H1 (cell line): ENCODE measurements at regions not wholly inside any gene's neighbourhood (a gene's known extent, or its start where the extent isn't known, plus 50 kb on each side); places are given as distances from the start of the nearest gene placed in this dataset.

Experiments
- CTCF ChIA-PET: fragments of 300-600 bp; sonication (Branson Sonifier 250); formaldehyde crosslinking; loops from one replicate; lab custom pipeline; 2021; ENCODE audit not compliant: partially characterized antibody; lab: Charles Lee
- POLR2A ChIA-PET: fragments of 300-600 bp; sonication (Branson Sonifier 250); formaldehyde crosslinking; loops from one replicate; lab custom pipeline; 2021; ENCODE audit warnings: inconsistent platforms; ENCODE audit not compliant: partially characterized antibody; lab: Charles Lee
- DNase-seq, 2 experiments: peaks; one replicate each; pipeline versions ENCODE4 v3.0.0 to v3.0.0-alpha.2; 2010 to 2022; ENCODE audit warnings: low spot score in 2 of 2, low read depth in 1 of 2, mixed read lengths in 1 of 2
- FAIRE-seq: peaks from 2 replicates; lab custom pipeline; 2011; peaks lifted over from hg19 to GRCh38; lab: Jason Lieb, UNC
- H2AFZ ChIP-seq: 2 replicates; pipeline ENCODE4 v1.8.1; 2012; ENCODE audit warnings: low read length, inconsistent platforms
- H2AK5ac ChIP-seq: 2 replicates; pipeline ENCODE4 v1.6.1; 2013; ENCODE audit warnings: low read depth, low read length
- H2BK120ac ChIP-seq: replicated peaks from 2 replicates; pipeline ENCODE3; 2013; ENCODE audit warnings: low read depth, low read length, inconsistent platforms
- H2BK12ac ChIP-seq: 2 replicates; pipeline ENCODE4 v1.6.1; 2013; ENCODE audit warnings: low read depth, low read length
- H2BK15ac ChIP-seq: 2 replicates; pipeline ENCODE4 v1.6.1; 2013; ENCODE audit warnings: low read length
- H2BK20ac ChIP-seq: 2 replicates; pipeline ENCODE4 v1.6.1; 2013; ENCODE audit warnings: low read length
- H2BK5ac ChIP-seq: 2 replicates; pipeline ENCODE4 v1.6.1; 2013; ENCODE audit warnings: low read depth, low read length
- H3K14ac ChIP-seq: 2 replicates; pipeline ENCODE4 v1.6.1; 2013; ENCODE audit warnings: inconsistent platforms; ENCODE audit not compliant: insufficient read length
- H3K18ac ChIP-seq: 2 replicates; pipeline ENCODE4 v1.6.1; 2013; ENCODE audit warnings: low read length; ENCODE audit errors: extremely low read depth
- H3K23ac ChIP-seq: 2 replicates; pipeline ENCODE4 v1.6.1; 2013; ENCODE audit warnings: inconsistent platforms; ENCODE audit not compliant: insufficient read length
- H3K23me2 ChIP-seq: 2 replicates; pipeline ENCODE4 v1.6.1; 2013; ENCODE audit warnings: low read depth, low read length
- H3K27ac ChIP-seq: 2 replicates; pipeline ENCODE4 v1.6.1; 2011; ENCODE audit warnings: low read depth, low read length, inconsistent platforms
- H3K27me3 ChIP-seq, 4 experiments: replicated peaks in 1 of 4; 1 replicate in 1 of 4; 2 replicates in 3 of 4; pipeline versions ENCODE4 v1.6.1 to v1.8.1; 2011 to 2013; ENCODE audit warnings: low read length in 3 of 4, mild to moderate bottlenecking in 3 of 4, inconsistent platforms in 2 of 4, mixed read lengths in 2 of 4, moderate library complexity in 1 of 4; ENCODE audit not compliant: control insufficient read depth in 3 of 4, insufficient read depth in 3 of 4; ENCODE audit errors: extremely low read depth in 1 of 4
- H3K36me3 ChIP-seq, 4 experiments: 2 replicates each; pipeline versions ENCODE4 v1.6.1 to v1.8.1; 2011 to 2013; ENCODE audit warnings: mild to moderate bottlenecking in 4 of 4, low read length in 3 of 4, moderate library complexity in 2 of 4, control low read depth in 1 of 4, inconsistent platforms in 1 of 4; ENCODE audit not compliant: insufficient read depth in 4 of 4, control insufficient read depth in 2 of 4
- H3K4ac ChIP-seq: replicated peaks from 2 replicates; pipeline ENCODE3; 2013; ENCODE audit warnings: low read length, low read depth, mixed read lengths, inconsistent platforms; ENCODE audit not compliant: insufficient read length
- H3K4me1 ChIP-seq, 4 experiments: replicated peaks in 1 of 4; 1 replicate in 1 of 4; 2 replicates in 3 of 4; pipeline versions ENCODE4 v1.6.1 to v1.8.1; 2011 to 2013; ENCODE audit warnings: low read length in 3 of 4, inconsistent platforms in 2 of 4, mixed read lengths in 1 of 4; ENCODE audit not compliant: insufficient read depth in 4 of 4, control insufficient read depth in 3 of 4
- H3K4me2 ChIP-seq, 2 experiments: 2 replicates each; pipeline versions ENCODE4 v1.6.1 to v1.8.1; 2011 to 2013; ENCODE audit warnings: low read depth in 2 of 2, low read length in 2 of 2, control low read depth in 1 of 2, inconsistent platforms in 1 of 2, mild to moderate bottlenecking in 1 of 2; ENCODE audit not compliant: insufficient read depth in 1 of 2
- H3K4me3 ChIP-seq, 4 experiments: fragments of 200-600, 300-600 bp in 1 of 4; sonication (generic), shearing (Covaris generic), sonication (Bioruptor Twin) in 1 of 4; 2 replicates each; pipeline versions ENCODE4 v1.5.1 to v1.8.1; 2011 to 2016; ENCODE audit warnings: low read length in 4 of 4, low read depth in 3 of 4, control low read depth in 2 of 4, inconsistent platforms in 2 of 4, mild to moderate bottlenecking in 2 of 4, mixed read lengths in 1 of 4, moderate library complexity in 1 of 4; ENCODE audit not compliant: insufficient read depth in 2 of 4; ENCODE audit errors: extremely low read depth in 1 of 4
- H3K56ac ChIP-seq: replicated peaks from 2 replicates; pipeline ENCODE3; 2013; ENCODE audit warnings: low read depth, mild to moderate bottlenecking, mixed read lengths, low read length, inconsistent platforms; ENCODE audit not compliant: insufficient read length
- H3K79me1 ChIP-seq: 2 replicates; pipeline ENCODE4 v1.6.1; 2013; ENCODE audit warnings: low read depth, low read length, control low read depth
- H3K79me2 ChIP-seq, 2 experiments: 2 replicates each; pipeline versions ENCODE4 v1.6.1 to v1.8.1; 2012 to 2013; ENCODE audit warnings: low read length in 2 of 2, mild to moderate bottlenecking in 2 of 2, inconsistent platforms in 1 of 2; ENCODE audit not compliant: insufficient read depth in 2 of 2, control insufficient read depth in 1 of 2
- H3K9ac ChIP-seq, 4 experiments: replicated peaks in 1 of 4; 1 replicate in 1 of 4; 2 replicates in 3 of 4; pipeline versions ENCODE4 v1.6.1 to v1.8.1; 2011 to 2013; ENCODE audit warnings: low read depth in 3 of 4, low read length in 3 of 4, control low read depth in 2 of 4, mild to moderate bottlenecking in 2 of 4, moderate library complexity in 2 of 4, inconsistent platforms in 1 of 4; ENCODE audit errors: extremely low read depth in 1 of 4
- H3K9me3 ChIP-seq, 2 experiments: 2 replicates each; pipeline versions ENCODE4 v1.6.1 to v1.8.1; 2012 to 2013; ENCODE audit warnings: mild to moderate bottlenecking in 2 of 2, moderate library complexity in 2 of 2, control low read depth in 1 of 2, inconsistent platforms in 1 of 2, low read depth in 1 of 2, low read length in 1 of 2, mixed read lengths in 1 of 2; ENCODE audit not compliant: insufficient read depth in 2 of 2
- H4K20me1 ChIP-seq, 2 experiments: replicated peaks in 1 of 2; 2 replicates each; pipeline versions ENCODE3 to v1.8.1; 2011 to 2013; ENCODE audit warnings: inconsistent platforms in 2 of 2, low read length in 2 of 2, mild to moderate bottlenecking in 1 of 2; ENCODE audit not compliant: insufficient read depth in 2 of 2, control insufficient read depth in 1 of 2
- H4K5ac ChIP-seq: 2 replicates; pipeline ENCODE4 v1.6.1; 2013; ENCODE audit warnings: low read length, low read depth, mixed read lengths, inconsistent platforms; ENCODE audit not compliant: insufficient read length
- H4K8ac ChIP-seq: 2 replicates; pipeline ENCODE4 v1.8.0; 2013; ENCODE audit warnings: mild to moderate bottlenecking, moderate library complexity, low read length, inconsistent platforms; ENCODE audit not compliant: insufficient read depth; ENCODE audit errors: extremely low read depth
- H4K91ac ChIP-seq: replicated peaks from 2 replicates; pipeline ENCODE3; 2013; ENCODE audit warnings: low read length, mixed read lengths, inconsistent platforms; ENCODE audit not compliant: insufficient read length
- BCL11A ChIP-seq, 2 experiments: IDR thresholded peaks; one replicate each; pipeline ENCODE4 v1.6.1; 2011; ENCODE audit warnings: low read depth in 2 of 2, low read length in 2 of 2, mild to moderate bottlenecking in 2 of 2
- BRCA1 ChIP-seq: IDR thresholded peaks from 2 replicates; pipeline ENCODE4 v1.6.1; 2012; ENCODE audit warnings: low read depth, low read length, improper control_type of control experiment
- CHD1 ChIP-seq: IDR thresholded peaks from 2 replicates; pipeline ENCODE4 v1.6.1; 2012; ENCODE audit warnings: low read depth, low read length, improper control_type of control experiment
- GTF2F1 ChIP-seq: IDR thresholded peaks from 2 replicates; pipeline ENCODE4 v1.6.1; 2012; ENCODE audit warnings: low read depth, low read length, improper control_type of control experiment, borderline replicate concordance
- HDAC2 ChIP-seq, 2 experiments: fragments of 300-600 bp in 1 of 2; sonication (generic) in 1 of 2; IDR thresholded peaks; 2 replicates each; pipeline ENCODE4 v1.6.1; 2011 to 2012; ENCODE audit warnings: low read depth in 2 of 2, low read length in 2 of 2, mild to moderate bottlenecking in 2 of 2, moderate library complexity in 2 of 2, borderline replicate concordance in 1 of 2, inconsistent platforms in 1 of 2
- JUN ChIP-seq: IDR thresholded peaks from 2 replicates; pipeline ENCODE4 v1.6.1; 2011; ENCODE audit warnings: low read depth, mild to moderate bottlenecking, improper control_type of control experiment, low read length
- KDM5A ChIP-seq: fragments of 200-600 bp; IDR thresholded peaks from 2 replicates; pipeline ENCODE4 v1.7.1; 2012; ENCODE audit warnings: mild to moderate bottlenecking, low read length, inconsistent platforms, mixed read lengths
- RAD21 ChIP-seq, 2 experiments: IDR thresholded peaks in 1 of 2; conservative IDR thresholded peaks in 1 of 2; 2 replicates each; pipeline ENCODE4 v1.6.1; 2011; ENCODE audit warnings: low read depth in 2 of 2, low read length in 2 of 2, improper control_type of control experiment in 1 of 2, inconsistent platforms in 1 of 2, mild to moderate bottlenecking in 1 of 2, moderate library complexity in 1 of 2
- RBBP5 ChIP-seq: IDR thresholded peaks from 2 replicates; pipeline ENCODE4 v1.7.1; 2012; ENCODE audit warnings: low read depth, mild to moderate bottlenecking, inconsistent platforms, low read length, moderate library complexity, borderline replicate concordance
- RFX5 ChIP-seq: IDR thresholded peaks from 2 replicates; pipeline ENCODE4 v1.6.1; 2011; ENCODE audit warnings: low read depth, low read length, improper control_type of control experiment, borderline replicate concordance
- SIN3A ChIP-seq, 2 experiments: IDR thresholded peaks in 1 of 2; conservative IDR thresholded peaks in 1 of 2; 2 replicates each; pipeline ENCODE4 v1.6.1; 2011 to 2012; ENCODE audit warnings: low read length in 2 of 2, improper control_type of control experiment in 1 of 2, low read depth in 1 of 2, mild to moderate bottlenecking in 1 of 2
- TAF1 ChIP-seq: IDR thresholded peaks from 2 replicates; pipeline ENCODE4 v1.6.1; 2011; ENCODE audit warnings: mild to moderate bottlenecking, low read depth, low read length
- TCF12 ChIP-seq: IDR thresholded peaks from 2 replicates; pipeline ENCODE4 v1.6.1; 2011; ENCODE audit warnings: low read depth, mild to moderate bottlenecking, low read length
- ZNF274 ChIP-seq: IDR thresholded peaks from 2 replicates; pipeline ENCODE4 v1.7.0; 2012; ENCODE audit warnings: low read length, borderline replicate concordance; ENCODE audit errors: extremely low read depth
- WGBS, 2 experiments: shearing (Covaris generic) in 1 of 2; methylation state at CpG; one replicate each; pipeline versions ENCODE4 v1.1.6 to v1.1.7; 2013 to 2015; ENCODE audit warnings: low lambda C conversion rate in 2 of 2, mixed read lengths in 2 of 2, inconsistent platforms in 1 of 2, low coverage in 1 of 2, missing lambda C conversion rate in 1 of 2; ENCODE audit not compliant: insufficient replicate concordance in 2 of 2, insufficient coverage in 1 of 2, insufficient read length in 1 of 2; ENCODE audit errors: extremely low coverage in 1 of 2, missing lambda C conversion rate in 1 of 2; 5-methylcytosine and 5-hydroxymethylcytosine counted together

DNA sequence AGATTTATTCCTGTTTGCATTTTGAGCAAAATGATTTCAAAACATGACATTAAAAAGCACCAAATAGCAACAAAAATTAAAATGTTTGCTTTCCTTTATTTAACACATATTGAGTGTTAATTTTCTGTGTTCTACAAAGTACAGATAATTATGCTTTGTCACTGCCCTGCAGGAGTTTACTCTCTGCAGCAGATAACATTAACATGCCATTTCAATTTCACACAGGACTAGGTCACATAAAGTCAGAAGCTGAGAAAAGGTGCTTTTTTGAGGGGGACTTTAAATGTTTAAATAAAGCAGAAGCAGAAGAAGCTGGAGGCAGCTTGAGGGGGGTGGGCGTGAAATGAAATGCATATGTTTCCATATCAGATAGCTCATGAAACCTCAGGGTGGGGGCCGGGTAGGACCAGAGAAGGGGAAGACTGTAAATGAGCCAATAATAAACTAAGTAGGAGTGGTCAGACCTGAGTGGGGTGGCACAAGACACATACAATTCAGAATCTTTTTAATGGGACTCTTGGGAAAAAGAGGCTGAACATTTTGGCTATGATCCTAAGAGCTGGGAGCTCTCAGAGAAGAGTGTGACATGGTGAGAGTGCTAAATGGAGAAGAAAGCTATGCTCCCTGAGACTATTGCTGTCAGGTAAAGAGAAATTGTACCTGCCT is 387.5 kb downstream of the FAM170A start:
- H3K9me3 ChIP-seq, result no peaks in the 10 kb centered on the region
- no peak overlapping the region for H3K23ac ChIP-seq
- FAIRE-seq (no peak), DNase-seq (no peak)
- H3K23me2 ChIP-seq, result no peaks in the 10 kb centered on the region
- POLR2A ChIA-PET, result no interaction called here
- no peak overlapping the region for H3K14ac ChIP-seq
- no peak overlapping the region for H4K5ac ChIP-seq
- H2BK15ac ChIP-seq, result no peak overlapping the region
- H2BK120ac ChIP-seq, result no peak overlapping the region
- no peak overlapping the region for H3K27ac ChIP-seq
- no peak overlapping the region for H3K56ac ChIP-seq
- H2BK5ac ChIP-seq, result no peak overlapping the region
- no peak overlapping the region for H3K4me2 ChIP-seq
- no peaks in the 10 kb centered on the region for H3K79me2 ChIP-seq
- H2AK5ac ChIP-seq, result no peak overlapping the region
- no peak overlapping the region for H3K4me3 ChIP-seq
- 91% methylated on average over 2 of the region's 2 CpGs; no CpG with 5 or more reads in 1 of the 2 experiments for whole genome bisulfite sequencing, 2 experiments
- no peaks in the 10 kb centered on the region for H3K4me1 ChIP-seq
- no peaks in the 10 kb centered on the region for H3K36me3 ChIP-seq
- H2AFZ ChIP-seq, result no peak overlapping the region
- no peaks in the 10 kb centered on the region for H4K20me1 ChIP-seq
- no peak overlapping the region for H4K8ac ChIP-seq
- H3K27me3 ChIP-seq, result no peaks in the 10 kb centered on the region
- no peak overlapping the region for H3K18ac ChIP-seq
- H3K4ac ChIP-seq, result no peak overlapping the region
- no peak overlapping the region for H2BK20ac ChIP-seq
- no peak overlapping the region for H3K9ac ChIP-seq
- no peak overlapping the region for H2BK12ac ChIP-seq
- H4K91ac ChIP-seq, result no peak overlapping the region
- H3K79me1 ChIP-seq, result no peaks in the 10 kb centered on the region
- CTCF ChIA-PET, result interaction anchor here (1.3 kb wide), 1 partner anchor 15 kb away, joined by 5 read pairs; no protein-coding TSS in a partner anchor
- TF ChIP-seq RBBP5 (no peak), SIN3A (conservative IDR thresholded peaks at IDR 0.05 in 1 of 2, IDR thresholded peaks at IDR 0.05 in 1 of 2; ENCODE audit: low read depth in 1 of 2, low read length in 2 of 2) (no peak), JUN (no peak), BRCA1 (no peak), GTF2F1 (no peak), CHD1 (no peak), BCL11A (IDR thresholded peaks at IDR 0.05; ENCODE audit: low read depth in 2 of 2, low read length in 2 of 2) (no peak), KDM5A (no peak), HDAC2 (IDR thresholded peaks at IDR 0.05; ENCODE audit: borderline replicate concordance in 1 of 2, low read depth in 2 of 2, low read length in 2 of 2) (no peak), TAF1 (no peak), RAD21 (IDR thresholded peaks at IDR 0.05 in 1 of 2, conservative IDR thresholded peaks at IDR 0.05 in 1 of 2; ENCODE audit: low read depth in 2 of 2, low read length in 2 of 2) (no peak), RFX5 (no peak), TCF12 (no peak), ZNF274 (no peak)
